ENCODE measurements at regions not wholly inside any gene's neighbourhood (a gene's known extent, or its start where the extent isn't known, plus 50 kb on each side); places are given as distances from the start of the nearest gene placed in this dataset.
"Not testable (repeated sequence)": the region's sequence is repeated elsewhere in the genome, so short reads cannot be mapped to it uniquely, and the experiment has no call there.

- no peak for DNase-seq (ENCODE audit: low spot score)
These were observed 351.8 kb upstream of the FZD8 start for GRCh38 chr10:35993591-35994515.

GRCh38 chr10:35992107-35992506 lies 350.0 kb upstream of the FZD8 start:
- no peak for DNase-seq (ENCODE audit: low spot score)

GRCh38 chr10:35986756-35987502 lies 344.8 kb upstream of the FZD8 start:
- DNase-seq (ENCODE audit: low spot score) = no peak

- DNase-seq (ENCODE audit: low spot score) = no peak
These were observed 337.0 kb upstream of the FZD8 start for GRCh38 chr10:35979116-35979515.

- DNase-seq (ENCODE audit: low spot score) = not testable (repeated sequence)
These were observed 332.0 kb upstream of the FZD8 start for GRCh38 chr10:35973912-35974591.

GRCh38 chr10:35972275-35972674 lies 330.2 kb upstream of the FZD8 start:
- DNase-seq (ENCODE audit: low spot score) = no peak

GRCh38 chr10:35971397-35971796 lies 329.3 kb upstream of the FZD8 start:
- DNase-seq (ENCODE audit: low spot score) = no peak

- DNase-seq (ENCODE audit: low spot score) = no peak
These were observed 321.6 kb upstream of the FZD8 start for GRCh38 chr10:35963685-35964084.

- DNase-seq (ENCODE audit: low spot score) = no peak
These were observed 319.4 kb upstream of the FZD8 start for GRCh38 chr10:35961501-35961900.

GRCh38 chr10:35959252-35959651 lies 317.2 kb upstream of the FZD8 start:
- no peak for DNase-seq (ENCODE audit: low spot score)

- not testable (repeated sequence) for DNase-seq (ENCODE audit: low spot score)
These were observed 316.5 kb upstream of the FZD8 start for GRCh38 chr10:35958609-35959008.

GRCh38 chr10:35950701-35951100 lies 308.6 kb upstream of the FZD8 start:
- no peak for DNase-seq (ENCODE audit: low spot score)

GRCh38 chr10:35950226-35950625 lies 308.1 kb upstream of the FZD8 start:
- DNase-seq (ENCODE audit: low spot score) = no peak

- no peak for DNase-seq (ENCODE audit: low spot score)
These were observed 307.7 kb upstream of the FZD8 start for GRCh38 chr10:35949811-35950211.

GRCh38 chr10:35946556-35946955 lies 304.5 kb upstream of the FZD8 start:
- DNase-seq (ENCODE audit: low spot score) = no peak

- no peak for DNase-seq (ENCODE audit: low spot score)
These were observed 300.0 kb upstream of the FZD8 start for GRCh38 chr10:35942057-35942456.

GRCh38 chr10:35940141-35941041 lies 298.3 kb upstream of the FZD8 start:
- DNase-seq (ENCODE audit: low spot score) = no peak

GRCh38 chr10:35938160-35938559 lies 296.1 kb upstream of the FZD8 start:
- DNase-seq (ENCODE audit: low spot score) = no peak

- DNase-seq (ENCODE audit: low spot score) = no peak
These were observed 295.4 kb upstream of the FZD8 start for GRCh38 chr10:35937546-35937945.

- DNase-seq (ENCODE audit: low spot score) = no peak
These were observed 292.5 kb upstream of the FZD8 start for GRCh38 chr10:35934642-35934995.

- no peak for DNase-seq (ENCODE audit: low spot score)
These were observed 292.0 kb upstream of the FZD8 start for GRCh38 chr10:35933940-35934641.

Data from hematopoietic multipotent progenitor cell treated with erythropoietin and hydrocortisone succinate and interleukin-3 and kit ligand, for 15 days (in vitro differentiated cells).